Spleen (tissue), 7 donors: ENCODE measurements at regions not wholly inside any gene's neighbourhood (a gene's known extent, or its start where the extent isn't known, plus 50 kb on each side); places are given as distances from the start of the nearest gene placed in this dataset.

Experiments
- POLR2A ChIP-seq, 3 donors: fragments of 450-650 bp; IDR thresholded peaks; one replicate each; pipeline ENCODE4 v1.5.1; 2017; ENCODE audit warnings: antibody characterized with exemption in 3 of 3, mild to moderate bottlenecking in 1 of 3
- POLR2AphosphoS5 ChIP-seq, 3 donors: sonication (generic); formaldehyde crosslinking; IDR thresholded peaks; one replicate each; pipeline ENCODE4 v1.5.1; 2017; ENCODE audit warnings: antibody characterized with exemption in 3 of 3
- TF ChIP-seq, protein P1 (sequence below), 11 experiments: fragments of 200-600 bp in 7 of 11; fragments of 450-650 bp in 4 of 11; sonication (generic) in 4 of 11; IDR thresholded peaks in 8 of 11; conservative IDR thresholded peaks in 3 of 11; 1 replicate in 7 of 11; 2 replicates in 4 of 11; pipeline versions ENCODE4 v1.4.0 to v1.8.0; 2016 to 2021; ENCODE audit warnings: antibody characterized with exemption in 11 of 11, inconsistent platforms in 4 of 11, mild to moderate bottlenecking in 1 of 11
- donor health status: DM: no; HTN: no; CAD: no; lungs with moderate emphysema.
- donor health status: DM: no; HTN: no; CAD: no.
- donor health status: DM: no; HTN: no; CAD: no.

DNA sequence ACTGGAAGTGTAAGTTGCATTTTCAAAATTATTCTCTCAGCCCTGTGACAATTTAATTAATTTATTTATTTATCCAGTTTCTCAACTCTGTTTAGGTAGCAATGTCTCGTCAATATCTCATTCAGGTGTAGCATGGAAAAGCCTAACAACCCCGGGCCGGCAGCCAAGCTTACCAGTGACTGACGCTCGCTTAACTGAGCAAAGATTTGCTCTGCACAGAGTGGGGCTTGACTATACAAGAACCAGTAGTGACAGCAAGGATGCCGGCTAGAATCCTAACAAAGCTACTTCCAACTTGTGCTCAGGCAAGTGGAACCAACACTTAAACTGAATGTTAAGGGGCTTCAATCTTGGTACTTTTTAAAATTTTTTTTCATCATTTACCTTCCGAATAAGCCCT is 80.9 kb upstream of the ESRRG start:
- TF ChIP-seq, protein P1, sequence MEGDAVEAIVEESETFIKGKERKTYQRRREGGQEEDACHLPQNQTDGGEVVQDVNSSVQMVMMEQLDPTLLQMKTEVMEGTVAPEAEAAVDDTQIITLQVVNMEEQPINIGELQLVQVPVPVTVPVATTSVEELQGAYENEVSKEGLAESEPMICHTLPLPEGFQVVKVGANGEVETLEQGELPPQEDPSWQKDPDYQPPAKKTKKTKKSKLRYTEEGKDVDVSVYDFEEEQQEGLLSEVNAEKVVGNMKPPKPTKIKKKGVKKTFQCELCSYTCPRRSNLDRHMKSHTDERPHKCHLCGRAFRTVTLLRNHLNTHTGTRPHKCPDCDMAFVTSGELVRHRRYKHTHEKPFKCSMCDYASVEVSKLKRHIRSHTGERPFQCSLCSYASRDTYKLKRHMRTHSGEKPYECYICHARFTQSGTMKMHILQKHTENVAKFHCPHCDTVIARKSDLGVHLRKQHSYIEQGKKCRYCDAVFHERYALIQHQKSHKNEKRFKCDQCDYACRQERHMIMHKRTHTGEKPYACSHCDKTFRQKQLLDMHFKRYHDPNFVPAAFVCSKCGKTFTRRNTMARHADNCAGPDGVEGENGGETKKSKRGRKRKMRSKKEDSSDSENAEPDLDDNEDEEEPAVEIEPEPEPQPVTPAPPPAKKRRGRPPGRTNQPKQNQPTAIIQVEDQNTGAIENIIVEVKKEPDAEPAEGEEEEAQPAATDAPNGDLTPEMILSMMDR (IDR thresholded peaks at IDR 0.05 in 8 of 11, conservative IDR thresholded peaks at IDR 0.05 in 3 of 11), result no peak
- TF ChIP-seq POLR2AphosphoS5 (IDR thresholded peaks at IDR 0.05), result no peak
- TF ChIP-seq POLR2A (IDR thresholded peaks at IDR 0.05), result no peak
